ENCODE measurements at regions not wholly inside any gene's neighbourhood (a gene's known extent, or its start where the extent isn't known, plus 50 kb on each side); places are given as distances from the start of the nearest gene placed in this dataset.

- Histone ChIP-seq H3K27me3 (ENCODE audit: control insufficient read depth in 1 of 2, insufficient read depth in 2 of 2, low read length in 2 of 2) (no peaks in the 10 kb centered on the region), H4K20me1 (ENCODE audit: insufficient read depth, low read length) (no peaks in the 10 kb centered on the region), H3K4me1 (ENCODE audit: insufficient read depth, low read length) (0 out of 2 replicates have a peak, but pooled peaks cover 9% of the 10 kb centered on the region), H3K9me3 (ENCODE audit: low read length) (no peaks in the 10 kb centered on the region), H3K4me2 (ENCODE audit: low read depth, low read length) (no peak overlapping the region), H2AFZ (ENCODE audit: low read length) (no peak overlapping the region), H3K27ac (ENCODE audit: extremely low read length, insufficient read depth, low read length) (no peak overlapping the region), H3K36me3 (replicated peaks in 1 of 2; ENCODE audit: control insufficient read depth in 1 of 2, insufficient read depth in 2 of 2, low read length in 2 of 2) (no peaks in the 10 kb centered on the region), H3K4me3 (replicated peaks in 1 of 3; ENCODE audit: insufficient read depth in 1 of 3, low read depth in 2 of 3, low read length in 3 of 3) (no peak overlapping the region), H3K79me2 (ENCODE audit: insufficient read depth, low read length) (no peaks in the 10 kb centered on the region), H3K9ac (ENCODE audit: insufficient read depth, low read depth, low read length) (no peak overlapping the region)
- CTCF ChIA-PET (ENCODE audit: low intra/inter-chr PET ratio, low total read pairs) = no interaction called here
- in situ Hi-C loops (cut with HindIII; ENCODE audit: extremely low pct_ligation_motif_present, low pct_unique_long_range_greater_than_20kb) (no loop called here), intact Hi-C loops (cut with micrococcal nuclease; ENCODE audit: unreplicated experiment) (no loop called here)
- 3% methylated on average over 2 of the region's 2 CpGs for WGBS (ENCODE audit: low lambda C conversion rate)
- POLR2A ChIA-PET = no interaction called here
- ATAC-seq (no peak), DNase-seq (ENCODE audit: low spot score) (no peak), FAIRE-seq (no peak)
- TF ChIP-seq RXRA (CRISPR knock-in tag; IDR thresholded peaks at IDR 0.05) = no peak
- TF ChIP-seq ZNF512 (CRISPR knock-in tag; IDR thresholded peaks at IDR 0.05) = no peak
- no peak for TF ChIP-seq ZNF574 (CRISPR knock-in tag; IDR thresholded peaks at IDR 0.05)
- no peak for TF ChIP-seq TEAD3 (CRISPR knock-in tag; optimal IDR thresholded peaks at IDR 0.05; ENCODE audit: borderline replicate concordance)
- TF ChIP-seq NPAS2 (CRISPR knock-in tag; IDR thresholded peaks at IDR 0.05; ENCODE audit: borderline replicate concordance) = no peak
- no peak for TF ChIP-seq KDM3A (CRISPR knock-in tag; IDR thresholded peaks at IDR 0.05; ENCODE audit: low read depth)
- BruUV-seq (replicated peaks) = no TSS peak
These were observed 224.7 kb upstream of the BMPER start for GRCh38 chr7:33680682-33681081.

Data from HepG2 (cell line).